ENCODE measurements at regions not wholly inside any gene's neighbourhood (a gene's known extent, or its start where the extent isn't known, plus 50 kb on each side); places are given as distances from the start of the nearest gene placed in this dataset.

GRCh38 chr1:193841857-193842256 is 655.4 kb upstream of the B3GALT2 start:
- no peaks in the 10 kb centered on the region for H3K27me3 ChIP-seq (ENCODE audit: insufficient read depth, low read length, poor library complexity)
- no peaks in the 10 kb centered on the region for H3K79me2 ChIP-seq (ENCODE audit: insufficient read depth, low read length)
- no peak for DNase-seq
- no peak for TF ChIP-seq EZH2 (IDR thresholded peaks at IDR 0.05; ENCODE audit: borderline replicate concordance, low read depth, low read length, severe bottlenecking)
- no peak for TF ChIP-seq CTCF (IDR thresholded peaks at IDR 0.05; ENCODE audit: borderline replicate concordance, extremely low read depth, low read length, poor library complexity, severe bottlenecking)
- no peaks in the 10 kb centered on the region for H4K20me1 ChIP-seq (ENCODE audit: insufficient read depth, low read length)
- no peaks in the 10 kb centered on the region for H3K9me3 ChIP-seq (ENCODE audit: insufficient read depth, low read length, severe bottlenecking)
- H3K4me2 ChIP-seq (ENCODE audit: insufficient read depth, low read length), result no peak overlapping the region
- no peak overlapping the region for H3K4me3 ChIP-seq (ENCODE audit: low read depth in 1 of 2, low read length in 2 of 2)
- no peaks in the 10 kb centered on the region for H3K36me3 ChIP-seq (ENCODE audit: insufficient read depth, low read length)
- no peak overlapping the region for H3K27ac ChIP-seq (ENCODE audit: low read length)
- H3K4me1 ChIP-seq (ENCODE audit: insufficient read depth, low read length), result no peaks in the 10 kb centered on the region
- no peak overlapping the region for H2AFZ ChIP-seq (ENCODE audit: low read depth, low read length)
- ATAC-seq (ENCODE audit: insufficient read depth, low read depth), result no peak
- no peak overlapping the region for H3K9ac ChIP-seq (ENCODE audit: low read depth, low read length)

- Histone ChIP-seq H3K4me3 (ENCODE audit: low read depth in 1 of 2, low read length in 2 of 2) (no peak overlapping the region), H2AFZ (ENCODE audit: low read depth, low read length) (no peak overlapping the region), H3K4me1 (ENCODE audit: insufficient read depth, low read length) (no peaks in the 10 kb centered on the region), H4K20me1 (ENCODE audit: insufficient read depth, low read length) (no peaks in the 10 kb centered on the region), H3K9me3 (ENCODE audit: insufficient read depth, low read length, severe bottlenecking) (peaks cover 3% of the 10 kb centered on the region), H3K79me2 (ENCODE audit: insufficient read depth, low read length) (no peaks in the 10 kb centered on the region), H3K4me2 (ENCODE audit: insufficient read depth, low read length) (no peak overlapping the region), H3K9ac (ENCODE audit: low read depth, low read length) (no peak overlapping the region), H3K36me3 (ENCODE audit: insufficient read depth, low read length) (no peaks in the 10 kb centered on the region), H3K27me3 (ENCODE audit: insufficient read depth, low read length, poor library complexity) (no peaks in the 10 kb centered on the region), H3K27ac (ENCODE audit: low read length) (no peak overlapping the region)
- DNase-seq (no peak), ATAC-seq (ENCODE audit: insufficient read depth, low read depth) (no peak)
- TF ChIP-seq EZH2 (IDR thresholded peaks at IDR 0.05; ENCODE audit: borderline replicate concordance, low read depth, low read length, severe bottlenecking), result no peak
- no peak for TF ChIP-seq CTCF (IDR thresholded peaks at IDR 0.05; ENCODE audit: borderline replicate concordance, extremely low read depth, low read length, poor library complexity, severe bottlenecking)
These were observed 645.1 kb upstream of the B3GALT2 start for GRCh38 chr1:193831465-193831864.

- H3K27ac ChIP-seq (ENCODE audit: low read length), result no peak overlapping the region
- H3K9ac ChIP-seq (ENCODE audit: low read depth, low read length), result no peak overlapping the region
These were observed 641.1 kb upstream of the B3GALT2 start for GRCh38 chr1:193827516-193827915.

More at GRCh38 chr1:193827516-193827915, 641.1 kb upstream of the B3GALT2 start:
- H3K79me2 ChIP-seq (ENCODE audit: insufficient read depth, low read length), result no peaks in the 10 kb centered on the region
- no peak overlapping the region for H3K4me2 ChIP-seq (ENCODE audit: insufficient read depth, low read length)
- no peaks in the 10 kb centered on the region for H3K4me1 ChIP-seq (ENCODE audit: insufficient read depth, low read length)
- H4K20me1 ChIP-seq (ENCODE audit: insufficient read depth, low read length), result no peaks in the 10 kb centered on the region
- H2AFZ ChIP-seq (ENCODE audit: low read depth, low read length), result no peak overlapping the region
- no peaks in the 10 kb centered on the region for H3K36me3 ChIP-seq (ENCODE audit: insufficient read depth, low read length)
- DNase-seq (no peak), ATAC-seq (ENCODE audit: insufficient read depth, low read depth) (no peak)
- no peak overlapping the region for H3K4me3 ChIP-seq (ENCODE audit: low read depth in 1 of 2, low read length in 2 of 2)
- peaks cover 3% of the 10 kb centered on the region for H3K9me3 ChIP-seq (ENCODE audit: insufficient read depth, low read length, severe bottlenecking)
- no peak for TF ChIP-seq EZH2 (IDR thresholded peaks at IDR 0.05; ENCODE audit: borderline replicate concordance, low read depth, low read length, severe bottlenecking)
- TF ChIP-seq CTCF (IDR thresholded peaks at IDR 0.05; ENCODE audit: borderline replicate concordance, extremely low read depth, low read length, poor library complexity, severe bottlenecking), result no peak
- no peaks in the 10 kb centered on the region for H3K27me3 ChIP-seq (ENCODE audit: insufficient read depth, low read length, poor library complexity)
